ENCODE measurements at regions not wholly inside any gene's neighbourhood (a gene's known extent, or its start where the extent isn't known, plus 50 kb on each side); places are given as distances from the start of the nearest gene placed in this dataset.

DNA sequence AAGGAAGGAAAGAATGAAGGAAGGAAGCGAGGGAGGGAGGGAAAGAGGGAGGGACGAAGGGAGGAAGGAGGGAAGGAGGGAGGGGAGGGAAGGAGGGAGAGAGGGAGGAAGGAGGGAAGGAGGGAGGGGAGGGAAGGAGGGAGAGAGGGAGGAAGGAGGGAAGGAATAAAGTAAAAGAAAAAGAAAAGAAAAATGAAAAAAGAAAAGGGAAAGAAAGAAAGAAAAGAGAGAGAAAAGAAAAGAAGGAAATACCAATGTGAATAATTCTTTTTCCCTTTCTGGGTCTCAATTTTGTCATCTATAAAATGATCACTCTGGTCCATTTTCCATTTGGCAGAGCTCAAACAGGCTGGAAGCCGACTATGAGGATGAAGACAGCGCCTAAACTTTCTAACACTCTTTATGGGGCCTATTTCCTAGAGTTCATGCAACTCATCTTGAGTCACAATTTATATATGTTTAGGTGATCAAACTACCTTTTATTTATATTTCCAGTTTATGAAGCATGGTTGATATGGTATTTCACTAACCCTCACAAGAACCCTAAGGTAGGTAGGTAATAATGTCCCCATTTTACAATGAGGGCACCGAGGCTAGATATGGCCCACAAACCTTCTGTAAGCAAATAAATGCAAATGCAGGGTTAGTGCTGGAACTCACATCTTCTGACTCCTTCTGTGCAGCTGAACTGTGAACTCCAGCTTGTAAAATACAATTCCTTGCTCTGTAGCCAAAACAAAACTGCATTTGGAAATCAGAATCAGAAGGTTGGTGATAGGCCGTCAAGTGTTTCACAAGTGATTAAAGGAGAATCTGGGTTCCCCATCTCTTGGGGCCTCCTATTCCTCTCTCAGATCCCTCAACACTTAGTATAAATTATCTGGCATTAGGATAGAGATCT lies 434.3 kb downstream of the ETS1 start:
- H3K36me3 ChIP-seq (replicated peaks in 1 of 2; ENCODE audit: insufficient read depth in 1 of 2, low read depth in 2 of 2): no peaks in the 10 kb centered on the region
- DNase-seq: no peak
- H3K4me1 ChIP-seq: no peaks in the 10 kb centered on the region
- TF ChIP-seq POLR2A (IDR thresholded peaks at IDR 0.05): no peak
- TF ChIP-seq, protein P1, sequence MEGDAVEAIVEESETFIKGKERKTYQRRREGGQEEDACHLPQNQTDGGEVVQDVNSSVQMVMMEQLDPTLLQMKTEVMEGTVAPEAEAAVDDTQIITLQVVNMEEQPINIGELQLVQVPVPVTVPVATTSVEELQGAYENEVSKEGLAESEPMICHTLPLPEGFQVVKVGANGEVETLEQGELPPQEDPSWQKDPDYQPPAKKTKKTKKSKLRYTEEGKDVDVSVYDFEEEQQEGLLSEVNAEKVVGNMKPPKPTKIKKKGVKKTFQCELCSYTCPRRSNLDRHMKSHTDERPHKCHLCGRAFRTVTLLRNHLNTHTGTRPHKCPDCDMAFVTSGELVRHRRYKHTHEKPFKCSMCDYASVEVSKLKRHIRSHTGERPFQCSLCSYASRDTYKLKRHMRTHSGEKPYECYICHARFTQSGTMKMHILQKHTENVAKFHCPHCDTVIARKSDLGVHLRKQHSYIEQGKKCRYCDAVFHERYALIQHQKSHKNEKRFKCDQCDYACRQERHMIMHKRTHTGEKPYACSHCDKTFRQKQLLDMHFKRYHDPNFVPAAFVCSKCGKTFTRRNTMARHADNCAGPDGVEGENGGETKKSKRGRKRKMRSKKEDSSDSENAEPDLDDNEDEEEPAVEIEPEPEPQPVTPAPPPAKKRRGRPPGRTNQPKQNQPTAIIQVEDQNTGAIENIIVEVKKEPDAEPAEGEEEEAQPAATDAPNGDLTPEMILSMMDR (IDR thresholded peaks at IDR 0.05): no peak
- ATAC-seq: no peak
- WGBS, 2 donors: 80 to 84% methylated on average over 6 of the region's 6 CpGs
- no peaks in the 10 kb centered on the region for H3K9me3 ChIP-seq
- no peaks in the 10 kb centered on the region for H3K27me3 ChIP-seq
- no peak overlapping the region for H3K4me3 ChIP-seq
- intact Hi-C loops (cut with DNase I): no loop called here
- no peak overlapping the region for H3K27ac ChIP-seq

GRCh38 chr11:128151780-128152179 lies 435.6 kb downstream of the ETS1 start:
- Histone ChIP-seq H3K36me3 (replicated peaks in 1 of 2; ENCODE audit: insufficient read depth in 1 of 2, low read depth in 2 of 2) (no peaks in the 10 kb centered on the region), H3K27me3 (no peaks in the 10 kb centered on the region), H3K9me3 (no peaks in the 10 kb centered on the region), H3K4me3 (no peak overlapping the region), H3K27ac (no peak overlapping the region), H3K4me1 (no peaks in the 10 kb centered on the region)
- DNase-seq: no peak
- no peak for ATAC-seq
- TF ChIP-seq POLR2A (IDR thresholded peaks at IDR 0.05): no peak
- TF ChIP-seq, protein P1 (IDR thresholded peaks at IDR 0.05): no peak
- intact Hi-C loops (cut with DNase I): no loop called here

- no peaks in the 10 kb centered on the region for H3K36me3 ChIP-seq (replicated peaks in 1 of 2; ENCODE audit: insufficient read depth in 1 of 2, low read depth in 2 of 2)
- no peaks in the 10 kb centered on the region for H3K27me3 ChIP-seq
- TF ChIP-seq, protein P1 (IDR thresholded peaks at IDR 0.05): no peak
- TF ChIP-seq POLR2A (IDR thresholded peaks at IDR 0.05): no peak
- H3K4me3 ChIP-seq: no peak overlapping the region
- no peak for ATAC-seq
- DNase-seq: no peak
- intact Hi-C loops (cut with DNase I): no loop called here
- 71 to 85% methylated on average over 2 of the region's 2 CpGs for WGBS, 2 donors
- H3K9me3 ChIP-seq: no peaks in the 10 kb centered on the region
- H3K27ac ChIP-seq: no peak overlapping the region
- no peaks in the 10 kb centered on the region for H3K4me1 ChIP-seq
Measured at GRCh38 chr11:128151338-128151737, 436.0 kb downstream of the ETS1 start.

DNA sequence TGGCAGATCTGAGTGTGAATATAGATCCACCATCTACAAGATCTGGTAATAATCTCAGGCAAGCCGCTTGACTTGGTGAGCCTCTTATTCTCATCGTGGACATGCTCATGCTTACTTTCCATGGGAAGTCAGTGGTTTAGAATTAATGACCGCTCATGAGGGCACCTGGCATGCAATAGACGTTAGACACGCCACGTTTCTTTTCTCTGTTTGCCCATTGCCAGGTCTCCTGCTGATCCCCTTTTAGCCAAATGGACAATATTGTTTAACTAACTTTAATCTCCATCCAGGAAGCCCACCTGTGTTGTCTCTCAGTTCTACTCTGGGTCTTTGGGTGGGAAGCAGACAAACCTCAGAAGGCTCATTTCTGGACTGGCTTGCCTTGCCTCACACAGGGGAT lies 439.1 kb downstream of the ETS1 start:
- Histone ChIP-seq H3K4me3 (no peak overlapping the region), H3K27ac (no peak overlapping the region), H3K9me3 (no peaks in the 10 kb centered on the region), H3K36me3 (replicated peaks in 1 of 2; ENCODE audit: insufficient read depth in 1 of 2, low read depth in 2 of 2) (no peaks in the 10 kb centered on the region), H3K27me3 (no peaks in the 10 kb centered on the region), H3K4me1 (no peaks in the 10 kb centered on the region)
- no peak for DNase-seq
- WGBS, 2 donors: 83 to 85% methylated on average over 6 of the region's 6 CpGs
- intact Hi-C loops (cut with DNase I): no loop called here
- TF ChIP-seq POLR2A (IDR thresholded peaks at IDR 0.05): no peak
- TF ChIP-seq, protein P1 (IDR thresholded peaks at IDR 0.05): no peak
- ATAC-seq: no peak

Measured in body of pancreas (tissue), 4 donors.